Fibroblast of lung (primary cell): ENCODE measurements at regions not wholly inside any gene's neighbourhood (a gene's known extent, or its start where the extent isn't known, plus 50 kb on each side); places are given as distances from the start of the nearest gene placed in this dataset.

Source experiments
- DNase-seq, 2 donors: peaks; one replicate each; pipeline versions ENCODE4 v3.0.0 to v3.0.0-alpha.2; 2010; ENCODE audit warnings: low read depth in 2 of 2
- H2AFZ ChIP-seq: 2 replicates; pipeline ENCODE4 v1.5.1; 2012; ENCODE audit warnings: low read length, control low read depth, inconsistent platforms
- H3K27ac ChIP-seq: 2 replicates; pipeline ENCODE4 v1.5.1; 2011; ENCODE audit warnings: low read length, control low read depth; ENCODE audit not compliant: insufficient read depth
- H3K27me3 ChIP-seq: 2 replicates; pipeline ENCODE4 v1.5.1; 2011; ENCODE audit warnings: mild to moderate bottlenecking, low read length; ENCODE audit not compliant: control insufficient read depth, insufficient read depth
- H3K36me3 ChIP-seq: 2 replicates; pipeline ENCODE4 v1.5.1; 2011; ENCODE audit warnings: low read length; ENCODE audit not compliant: control insufficient read depth, insufficient read depth
- H3K4me1 ChIP-seq: 2 replicates; pipeline ENCODE4 v1.5.1; 2011; ENCODE audit warnings: low read length; ENCODE audit not compliant: control insufficient read depth, insufficient read depth; ENCODE audit errors: extremely low read depth
- H3K4me2 ChIP-seq: 2 replicates; pipeline ENCODE4 v1.5.1; 2011; ENCODE audit warnings: low read length, control low read depth; ENCODE audit not compliant: insufficient read depth; ENCODE audit errors: extremely low read depth
- H3K4me3 ChIP-seq, 4 experiments: fragments of 200-600 bp in 1 of 4; sonication (generic) in 1 of 4; replicated peaks in 1 of 4; 2 replicates each; pipeline ENCODE4 v1.5.1; 2011 to 2016; ENCODE audit warnings: low read length in 4 of 4, low read depth in 3 of 4, mild to moderate bottlenecking in 3 of 4, control low read depth in 2 of 4, inconsistent platforms in 1 of 4, mixed read lengths in 1 of 4; ENCODE audit not compliant: insufficient read depth in 1 of 4; ENCODE audit errors: control extremely low read depth in 1 of 4
- H3K79me2 ChIP-seq: 2 replicates; pipeline ENCODE4 v1.5.1; 2012; ENCODE audit warnings: mild to moderate bottlenecking, low read length, inconsistent platforms; ENCODE audit not compliant: control insufficient read depth, insufficient read depth
- H3K9ac ChIP-seq: 2 replicates; pipeline ENCODE4 v1.5.1; 2011; ENCODE audit warnings: mild to moderate bottlenecking, low read length, control low read depth; ENCODE audit not compliant: insufficient read depth
- H3K9me3 ChIP-seq: 2 replicates; pipeline ENCODE4 v1.5.1; 2012; ENCODE audit warnings: low read depth, low read length; ENCODE audit not compliant: control insufficient read depth, insufficient read depth
- H4K20me1 ChIP-seq: 2 replicates; pipeline ENCODE4 v1.5.1; 2011; ENCODE audit warnings: low read length; ENCODE audit not compliant: control insufficient read depth, insufficient read depth; ENCODE audit errors: extremely low read depth
- EZH2 ChIP-seq: IDR thresholded peaks from 2 replicates; pipeline ENCODE4 v1.5.1; 2012; ENCODE audit warnings: low read length, control low read depth, mild to moderate bottlenecking; ENCODE audit errors: missing control alignments
- TF ChIP-seq, protein P1 (sequence below), 2 donors: IDR thresholded peaks in 1 of 2; conservative IDR thresholded peaks in 1 of 2; 1 replicate in 1 of 2; 2 replicates in 1 of 2; pipeline ENCODE4 v1.5.1; 2011 to 2012; ENCODE audit warnings: low read length in 2 of 2, control low read depth in 1 of 2, inconsistent platforms in 1 of 2, low read depth in 1 of 2, mild to moderate bottlenecking in 1 of 2

DNA sequence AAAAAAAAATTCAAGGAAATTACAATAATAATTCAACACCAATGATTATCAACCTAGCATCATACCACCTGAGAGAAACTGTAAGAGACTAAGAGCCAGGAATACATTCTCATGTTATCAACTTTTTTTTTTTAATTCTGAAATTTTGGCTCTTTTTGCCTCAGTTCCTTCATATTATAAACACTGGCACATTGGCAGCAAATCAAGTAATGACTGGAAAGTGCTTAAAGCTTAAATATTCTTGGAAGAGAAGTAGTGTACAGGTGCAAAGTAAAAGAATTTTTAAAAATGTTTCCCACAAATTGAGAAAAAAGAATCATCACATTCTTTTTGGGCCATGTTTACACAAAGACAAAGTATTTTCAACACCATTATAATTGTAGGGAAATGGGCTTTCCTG lies 296.9 kb upstream of the SOX5 start:
- no peaks in the 10 kb centered on the region for H3K27me3 ChIP-seq
- no peaks in the 10 kb centered on the region for H3K79me2 ChIP-seq
- no peaks in the 10 kb centered on the region for H3K36me3 ChIP-seq
- H3K4me2 ChIP-seq, result no peak overlapping the region
- no peak overlapping the region for H3K4me3 ChIP-seq
- no peaks in the 10 kb centered on the region for H3K9me3 ChIP-seq
- H3K27ac ChIP-seq, result no peak overlapping the region
- no peak overlapping the region for H3K9ac ChIP-seq
- no peaks in the 10 kb centered on the region for H4K20me1 ChIP-seq
- no peak for DNase-seq
- no peaks in the 10 kb centered on the region for H3K4me1 ChIP-seq
- H2AFZ ChIP-seq, result no peak overlapping the region
- TF ChIP-seq, protein P1, sequence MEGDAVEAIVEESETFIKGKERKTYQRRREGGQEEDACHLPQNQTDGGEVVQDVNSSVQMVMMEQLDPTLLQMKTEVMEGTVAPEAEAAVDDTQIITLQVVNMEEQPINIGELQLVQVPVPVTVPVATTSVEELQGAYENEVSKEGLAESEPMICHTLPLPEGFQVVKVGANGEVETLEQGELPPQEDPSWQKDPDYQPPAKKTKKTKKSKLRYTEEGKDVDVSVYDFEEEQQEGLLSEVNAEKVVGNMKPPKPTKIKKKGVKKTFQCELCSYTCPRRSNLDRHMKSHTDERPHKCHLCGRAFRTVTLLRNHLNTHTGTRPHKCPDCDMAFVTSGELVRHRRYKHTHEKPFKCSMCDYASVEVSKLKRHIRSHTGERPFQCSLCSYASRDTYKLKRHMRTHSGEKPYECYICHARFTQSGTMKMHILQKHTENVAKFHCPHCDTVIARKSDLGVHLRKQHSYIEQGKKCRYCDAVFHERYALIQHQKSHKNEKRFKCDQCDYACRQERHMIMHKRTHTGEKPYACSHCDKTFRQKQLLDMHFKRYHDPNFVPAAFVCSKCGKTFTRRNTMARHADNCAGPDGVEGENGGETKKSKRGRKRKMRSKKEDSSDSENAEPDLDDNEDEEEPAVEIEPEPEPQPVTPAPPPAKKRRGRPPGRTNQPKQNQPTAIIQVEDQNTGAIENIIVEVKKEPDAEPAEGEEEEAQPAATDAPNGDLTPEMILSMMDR (conservative IDR thresholded peaks at IDR 0.05 in 1 of 2, IDR thresholded peaks at IDR 0.05 in 1 of 2; ENCODE audit: low read depth in 1 of 2, low read length in 2 of 2), result no peak
- no peak for TF ChIP-seq EZH2

GRCh38 chr12:24244801-24245200 lies 295.3 kb upstream of the SOX5 start:
- H3K79me2 ChIP-seq, result no peaks in the 10 kb centered on the region
- no peaks in the 10 kb centered on the region for H3K36me3 ChIP-seq
- H2AFZ ChIP-seq, result no peak overlapping the region
- no peaks in the 10 kb centered on the region for H3K27me3 ChIP-seq
- H3K9ac ChIP-seq, result no peak overlapping the region
- H4K20me1 ChIP-seq, result no peaks in the 10 kb centered on the region
- no peak overlapping the region for H3K4me2 ChIP-seq
- no peaks in the 10 kb centered on the region for H3K9me3 ChIP-seq
- DNase-seq, result no peak
- H3K4me1 ChIP-seq, result no peaks in the 10 kb centered on the region
- TF ChIP-seq EZH2, result no peak
- TF ChIP-seq, protein P1 (conservative IDR thresholded peaks at IDR 0.05 in 1 of 2, IDR thresholded peaks at IDR 0.05 in 1 of 2; ENCODE audit: low read depth in 1 of 2, low read length in 2 of 2), result no peak
- no peak overlapping the region for H3K4me3 ChIP-seq
- no peak overlapping the region for H3K27ac ChIP-seq

GRCh38 chr12:24244231-24244630 lies 294.8 kb upstream of the SOX5 start:
- H3K27me3 ChIP-seq, result no peaks in the 10 kb centered on the region
- no peak overlapping the region for H3K9ac ChIP-seq
- H3K4me2 ChIP-seq, result no peak overlapping the region
- no peaks in the 10 kb centered on the region for H3K9me3 ChIP-seq
- TF ChIP-seq EZH2, result no peak
- TF ChIP-seq, protein P1 (conservative IDR thresholded peaks at IDR 0.05 in 1 of 2, IDR thresholded peaks at IDR 0.05 in 1 of 2; ENCODE audit: low read depth in 1 of 2, low read length in 2 of 2), result no peak
- H3K36me3 ChIP-seq, result no peaks in the 10 kb centered on the region
- no peak overlapping the region for H2AFZ ChIP-seq
- H3K79me2 ChIP-seq, result no peaks in the 10 kb centered on the region
- no peak for DNase-seq
- no peaks in the 10 kb centered on the region for H4K20me1 ChIP-seq
- no peaks in the 10 kb centered on the region for H3K4me1 ChIP-seq
- H3K27ac ChIP-seq, result no peak overlapping the region
- no peak overlapping the region for H3K4me3 ChIP-seq
